HG03460 (cell line): ENCODE measurements at regions not wholly inside any gene's neighbourhood (a gene's known extent, or its start where the extent isn't known, plus 50 kb on each side); places are given as distances from the start of the nearest gene placed in this dataset.

ENCODE experiments used
- ATAC-seq: cut with Tn5 transposase; IDR thresholded peaks from one replicate; pipeline ENCODE4 v1.9.1; 2021; ENCODE audit not compliant: unreplicated experiment

DNA sequence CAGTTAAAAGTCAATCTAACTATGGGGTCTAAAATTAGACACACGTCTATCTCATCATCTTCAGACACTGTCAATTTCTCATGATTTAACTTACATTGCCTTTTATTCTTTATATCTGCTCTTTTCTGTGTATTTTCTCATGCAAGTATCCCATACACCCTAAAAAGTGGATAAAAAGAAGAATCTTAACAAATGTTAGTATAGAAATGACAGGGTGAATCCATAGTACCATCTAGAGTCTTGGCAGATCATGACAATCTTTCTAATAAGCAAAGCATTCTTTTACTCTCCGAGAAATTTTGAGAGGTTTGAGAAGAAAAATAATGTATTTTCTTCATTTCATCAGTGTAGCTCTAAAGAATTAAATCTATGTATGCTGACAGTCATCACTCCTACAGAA is 382.7 kb downstream of the C6orf118 start:
- no peak for ATAC-seq

- no peak for ATAC-seq
Measured at GRCh38 chr6:164925681-164926530, 383.5 kb downstream of the C6orf118 start.

DNA sequence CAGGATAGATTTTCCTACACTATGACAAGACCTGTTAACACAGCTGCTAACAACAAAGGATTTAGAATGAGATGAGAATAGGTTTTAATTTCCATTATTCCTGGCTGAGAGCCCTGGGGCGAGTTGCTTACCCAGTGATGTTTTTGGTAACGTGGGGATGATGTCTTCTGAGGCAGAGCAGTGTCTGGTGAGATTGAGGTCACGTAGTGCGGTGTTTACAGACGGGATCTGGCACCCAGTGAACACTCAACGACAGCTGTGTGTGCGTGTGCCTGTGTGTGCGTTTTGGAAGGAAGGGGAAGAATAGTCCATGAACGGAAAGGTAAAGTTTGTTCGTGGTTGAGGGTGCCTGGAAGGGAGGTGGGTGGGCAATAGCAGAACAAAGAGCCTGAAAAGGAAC is 384.7 kb downstream of the C6orf118 start:
- ATAC-seq: no peak

DNA sequence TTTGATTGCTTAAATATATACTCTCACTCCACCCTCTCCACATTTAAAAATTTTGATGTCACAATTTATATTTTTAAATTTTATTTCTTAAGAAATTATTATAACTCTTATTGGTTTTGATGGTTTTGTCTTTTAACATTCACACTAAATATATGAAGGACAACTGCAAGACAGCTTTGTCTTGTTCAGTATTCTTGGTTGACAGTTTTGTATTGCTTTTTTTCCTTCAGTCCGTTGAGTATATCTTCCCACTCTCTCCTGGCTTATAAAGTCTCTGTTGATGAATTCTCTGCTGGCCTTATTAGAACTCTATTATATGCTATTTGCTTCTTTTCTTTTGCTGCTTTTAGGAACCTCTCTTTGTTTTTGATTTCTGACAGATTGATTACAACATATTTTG is 392.2 kb downstream of the C6orf118 start:
- no peak for ATAC-seq

GRCh38 chr6:164916087-164916486 is 393.3 kb downstream of the C6orf118 start:
- ATAC-seq: no peak

DNA sequence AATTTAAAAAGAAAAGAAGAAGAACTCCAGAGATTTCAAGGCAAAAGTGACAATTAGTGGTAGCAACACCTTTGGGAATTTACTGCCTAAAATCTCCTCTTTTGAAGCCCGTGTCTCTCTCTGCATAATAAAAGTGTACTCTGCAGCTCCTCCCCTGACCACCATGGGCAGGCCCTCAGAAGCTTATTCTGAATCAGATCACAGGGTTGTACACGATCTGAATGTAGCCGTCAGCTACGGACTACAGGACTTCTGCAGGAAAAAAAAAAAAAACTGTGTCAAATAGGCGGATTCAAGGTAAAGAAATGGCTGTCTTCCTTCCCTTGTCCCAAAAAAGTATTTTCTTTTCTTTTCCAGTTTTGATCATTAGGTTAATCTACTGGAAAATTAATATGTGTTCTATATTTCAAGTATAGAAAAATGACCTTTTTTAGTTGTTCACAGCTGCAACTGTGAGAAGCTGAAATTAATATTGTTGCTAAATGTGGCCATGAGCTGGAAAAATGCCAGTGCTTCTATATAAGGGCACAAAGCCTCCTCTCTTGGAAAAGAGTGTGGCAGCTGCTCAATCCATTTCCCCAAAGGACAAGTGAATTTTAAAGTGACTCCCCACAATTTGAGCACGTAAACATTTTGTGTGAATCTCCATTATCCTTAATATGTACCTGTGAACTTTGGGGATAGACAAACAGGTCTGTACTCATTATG is 397.4 kb downstream of the C6orf118 start:
- no peak for ATAC-seq

DNA sequence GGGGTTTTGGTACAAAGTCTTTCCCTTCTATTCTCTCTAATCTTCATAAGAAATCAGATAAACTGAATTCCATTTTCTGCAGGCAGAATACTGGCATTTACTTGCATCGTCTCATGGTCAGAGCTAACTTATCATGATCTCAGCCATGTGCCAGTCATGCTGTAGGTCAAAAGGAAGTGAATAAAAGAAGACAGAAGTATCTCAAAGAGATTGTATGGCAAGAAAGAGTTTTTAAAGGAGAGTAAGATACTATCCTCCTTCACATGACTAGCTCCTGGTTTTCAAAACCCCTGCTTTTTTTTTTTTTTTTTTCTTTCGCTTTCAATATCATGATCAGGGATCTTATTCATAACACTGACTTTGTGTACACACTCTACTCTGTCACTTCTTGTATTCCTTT is 398.3 kb downstream of the C6orf118 start:
- ATAC-seq: no peak

GRCh38 chr6:164906766-164907165 is 402.6 kb downstream of the C6orf118 start:
- ATAC-seq: no peak

DNA sequence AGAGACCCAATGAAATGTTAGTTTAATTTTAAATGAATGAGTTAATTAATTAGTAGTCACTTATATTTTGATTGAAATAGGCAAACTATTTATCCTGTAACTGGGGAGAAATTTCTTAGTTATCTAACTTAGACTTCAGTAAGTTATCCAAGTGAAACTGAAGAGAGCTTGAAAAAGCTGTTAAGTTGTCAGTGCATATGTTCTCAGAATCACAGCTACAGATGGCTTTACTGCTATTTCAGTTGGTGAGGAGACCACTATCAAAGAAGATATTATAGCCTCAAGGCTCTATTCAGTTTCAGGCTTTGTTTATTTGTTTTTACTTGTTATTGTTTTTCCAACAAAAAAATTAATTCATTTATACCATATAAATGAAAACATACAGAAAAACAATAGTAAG is 404.1 kb downstream of the C6orf118 start:
- ATAC-seq: no peak

- no peak for ATAC-seq
Measured at GRCh38 chr6:164898412-164898811, 411.0 kb downstream of the C6orf118 start.

DNA sequence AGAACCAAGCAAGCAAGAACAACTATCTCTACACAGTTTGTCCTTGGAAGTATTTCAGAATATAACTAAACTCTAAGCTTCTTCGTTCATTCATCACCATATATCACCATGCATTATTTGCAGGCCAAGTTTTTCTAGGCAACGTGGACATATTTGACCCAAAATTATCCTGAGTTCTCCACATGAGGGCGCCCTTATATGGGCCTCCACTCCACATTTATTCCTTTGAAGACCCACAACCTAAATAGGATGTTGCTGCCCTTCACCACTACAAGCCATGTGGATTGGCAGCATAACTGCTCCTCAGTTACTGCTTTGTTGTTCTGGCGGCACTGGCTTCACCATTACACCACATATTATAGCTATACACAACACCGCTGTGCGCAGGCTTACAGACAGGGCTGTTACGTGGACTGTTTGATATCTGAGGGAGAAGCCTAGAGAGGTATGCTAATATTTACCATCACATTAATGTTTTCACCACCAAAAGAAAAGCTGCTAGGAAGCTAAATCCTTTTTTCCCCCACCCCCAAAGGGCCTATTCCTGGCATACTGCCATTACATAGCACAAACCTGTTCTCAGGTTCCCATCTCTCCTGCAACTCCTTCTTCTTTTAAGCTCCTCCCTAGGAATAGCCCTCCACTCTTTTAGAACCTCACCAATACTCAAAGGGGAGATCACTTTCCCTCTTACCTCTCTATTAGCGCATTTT is 411.7 kb downstream of the C6orf118 start:
- no peak for ATAC-seq

- no peak for ATAC-seq
Measured at GRCh38 chr6:164889980-164890379, 419.4 kb downstream of the C6orf118 start.

DNA sequence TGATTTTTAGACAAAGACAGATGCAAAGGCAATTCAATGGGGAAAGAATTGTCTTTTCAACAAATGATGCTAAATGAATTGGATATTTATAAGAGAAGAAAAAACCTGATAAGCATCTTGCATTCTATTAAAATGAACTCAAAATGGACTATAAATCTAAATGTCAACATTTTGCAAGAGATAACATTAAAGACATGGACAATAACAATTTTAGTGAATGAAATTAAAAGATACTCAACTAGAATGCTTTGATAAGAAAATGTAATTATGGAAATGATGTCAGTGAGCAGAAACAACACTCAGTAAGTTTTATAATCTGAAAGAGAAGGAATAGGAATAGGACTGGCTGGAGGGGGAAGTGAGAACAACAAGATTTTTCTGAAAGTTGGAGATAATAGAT is 421.7 kb downstream of the C6orf118 start:
- no peak for ATAC-seq

- ATAC-seq: no peak
Measured at GRCh38 chr6:164882236-164882635, 427.2 kb downstream of the C6orf118 start.

- ATAC-seq: no peak
Measured at GRCh38 chr6:164871783-164872182, 437.6 kb downstream of the C6orf118 start.

GRCh38 chr6:164870164-164870563 is 439.2 kb downstream of the C6orf118 start:
- no peak for ATAC-seq

DNA sequence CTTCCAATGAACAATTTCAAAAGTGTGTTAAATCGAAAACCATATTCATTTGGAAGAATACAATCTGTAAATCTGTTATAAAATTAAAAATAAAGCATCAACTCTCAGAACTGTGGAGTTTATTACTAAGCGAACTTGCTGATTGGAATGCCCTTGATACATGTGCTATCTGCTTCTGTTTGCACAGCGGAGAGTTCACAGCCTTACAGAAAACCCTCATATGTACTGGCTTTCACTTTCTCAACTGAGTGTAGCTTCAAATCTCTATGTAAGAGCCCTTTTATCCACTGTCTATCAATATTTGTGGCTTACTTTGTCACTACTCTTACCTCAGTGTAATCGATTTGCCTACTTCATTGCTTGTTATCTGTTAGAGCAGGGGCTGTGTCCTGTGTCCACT is 447.4 kb downstream of the C6orf118 start:
- no peak for ATAC-seq

GRCh38 chr6:164859816-164860215 is 449.6 kb downstream of the C6orf118 start:
- no peak for ATAC-seq

- no peak for ATAC-seq
Measured at GRCh38 chr6:164856138-164856537, 453.3 kb downstream of the C6orf118 start.

GRCh38 chr6:164855281-164855680 is 454.1 kb downstream of the C6orf118 start:
- ATAC-seq: no peak

GRCh38 chr6:164854526-164854925 is 454.9 kb downstream of the C6orf118 start:
- ATAC-seq: no peak

DNA sequence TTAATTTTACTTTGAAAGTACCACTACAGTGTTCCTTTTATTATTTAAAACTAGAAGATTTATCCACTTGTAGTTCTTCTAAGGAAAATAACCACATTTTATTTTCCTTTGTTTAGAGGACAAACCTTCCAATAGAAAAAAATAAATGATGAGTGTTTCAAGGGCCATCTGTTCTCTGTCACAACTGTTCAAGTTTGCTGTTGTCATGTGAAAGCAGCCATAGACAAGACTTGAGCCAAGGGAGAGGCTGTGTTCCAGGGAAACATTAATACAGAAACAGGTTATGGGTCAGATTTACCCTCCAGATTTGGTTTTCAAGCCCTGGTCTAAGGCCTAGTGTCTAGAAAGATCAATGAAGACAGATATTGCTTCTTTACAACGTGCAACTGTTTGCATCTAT is 463.6 kb downstream of the C6orf118 start:
- ATAC-seq: no peak
